Psoas muscle (tissue), 7 donors: ENCODE measurements at regions not wholly inside any gene's neighbourhood (a gene's known extent, or its start where the extent isn't known, plus 50 kb on each side); places are given as distances from the start of the nearest gene placed in this dataset.

Experiments
- ATAC-seq, 4 donors: fragments of 200-7000 bp; cut with Tn5 transposase; one replicate each; pipeline ENCODE4 v1.9.1; 2020; ENCODE audit warnings: moderate library complexity in 3 of 4, mild to moderate bottlenecking in 2 of 4
- DNase-seq, 2 donors: peaks; one replicate each; pipeline ENCODE4 v3.0.0-alpha.2; 2020
- H3K27ac ChIP-seq: fragments of 200-600 bp; one replicate; pipeline ENCODE4 v1.8.0; 2022
- H3K27me3 ChIP-seq, 3 donors: fragments of 200-600 bp in 1 of 3; one replicate each; pipeline versions ENCODE4 v1.6.1 to v1.8.0; 2013 to 2022; ENCODE audit warnings: low read length in 2 of 3, mild to moderate bottlenecking in 2 of 3, moderate library complexity in 1 of 3; ENCODE audit not compliant: insufficient read depth in 3 of 3
- H3K36me3 ChIP-seq, 2 donors: fragments of 200-600 bp in 1 of 2; one replicate each; pipeline versions ENCODE4 v1.6.1 to v1.8.0; 2013 to 2022; ENCODE audit warnings: low read depth in 1 of 2, mild to moderate bottlenecking in 1 of 2, moderate library complexity in 1 of 2; ENCODE audit not compliant: insufficient read depth in 1 of 2
- H3K4me1 ChIP-seq: fragments of 200-600 bp; one replicate; pipeline ENCODE4 v1.8.0; 2022
- H3K4me3 ChIP-seq: fragments of 200-600 bp; one replicate; pipeline ENCODE4 v1.8.0; 2022; ENCODE audit warnings: mild to moderate bottlenecking
- H3K9me3 ChIP-seq: fragments of 200-600 bp; one replicate; pipeline ENCODE4 v1.8.0; 2022
- WGBS, 3 donors: extraction: QIAGEN DNeasy Blood & Tissue Kit; methylation state at CpG; one replicate each; pipeline versions ENCODE4 v1.1.6 to v1.1.7; 2013; 5-methylcytosine and 5-hydroxymethylcytosine counted together
- intact Hi-C, 2 donors: fragments of 100-400 bp; cut with DNase I; formaldehyde crosslinking; loops; one replicate each; pipeline versions ENCODE4 v1.11.0 to v1.14.2; 2022
- TF ChIP-seq, protein P1 (sequence below): fragments of 200-600 bp; IDR thresholded peaks from one replicate; pipeline ENCODE4 v1.8.0; 2022; ENCODE audit warnings: antibody characterized with exemption
- donor health status: healthy with polysubstance abuse.
- donor health status: DM: no; HTN: no; CAD: no; lungs with moderate emphysema.
- donor health status: Bipolar disorder and iron deficiency.
- donor health status: healthy.
- donor health status: DM: yes; HTN: yes; CAD: no.
- donor health status: DM: no; HTN: no; CAD: no.
- donor health status: DM: yes; HTN: yes; CAD: no.

DNA sequence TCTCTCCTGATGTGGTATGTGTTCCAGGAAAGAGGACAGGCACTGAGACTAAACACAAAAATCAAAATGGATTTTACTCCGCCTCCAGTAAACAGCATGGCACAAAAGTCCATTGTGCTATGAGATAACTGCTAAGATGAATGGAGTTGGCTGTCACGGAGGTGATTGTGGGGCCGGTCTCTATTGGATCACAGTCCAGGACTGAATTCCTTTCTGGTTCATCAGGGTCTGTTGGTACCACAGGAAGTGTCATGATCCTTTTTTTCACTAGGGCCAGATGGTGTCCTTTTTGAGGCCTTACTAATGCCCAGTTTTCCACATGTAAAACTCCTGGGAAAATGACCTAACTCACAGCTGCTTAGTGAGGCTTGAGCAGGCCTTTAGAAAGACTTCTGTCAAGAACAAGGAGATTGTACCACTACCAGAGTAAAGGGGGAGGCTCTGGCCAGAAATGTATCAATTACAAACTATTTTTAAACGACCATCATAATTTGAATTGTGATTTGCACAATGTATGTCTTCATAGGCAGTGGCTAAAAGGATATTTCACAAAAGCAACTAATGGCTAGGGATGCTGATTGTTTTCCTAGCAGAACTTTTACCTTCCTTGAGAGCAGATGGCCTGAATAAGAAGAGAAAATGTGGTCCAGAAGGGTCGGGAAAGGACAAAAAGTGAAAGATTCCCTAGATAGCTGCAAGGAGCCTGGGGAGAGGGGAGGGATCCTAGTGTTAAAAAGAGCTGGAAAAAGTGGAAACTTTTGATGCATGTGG, 192.2 kb upstream of the POU3F2 start:
- no peaks in the 10 kb centered on the region for H3K36me3 ChIP-seq
- intact Hi-C loops = no loop called here
- no peaks in the 10 kb centered on the region for H3K4me1 ChIP-seq
- H3K27me3 ChIP-seq = no peaks in the 10 kb centered on the region
- TF ChIP-seq, protein P1, sequence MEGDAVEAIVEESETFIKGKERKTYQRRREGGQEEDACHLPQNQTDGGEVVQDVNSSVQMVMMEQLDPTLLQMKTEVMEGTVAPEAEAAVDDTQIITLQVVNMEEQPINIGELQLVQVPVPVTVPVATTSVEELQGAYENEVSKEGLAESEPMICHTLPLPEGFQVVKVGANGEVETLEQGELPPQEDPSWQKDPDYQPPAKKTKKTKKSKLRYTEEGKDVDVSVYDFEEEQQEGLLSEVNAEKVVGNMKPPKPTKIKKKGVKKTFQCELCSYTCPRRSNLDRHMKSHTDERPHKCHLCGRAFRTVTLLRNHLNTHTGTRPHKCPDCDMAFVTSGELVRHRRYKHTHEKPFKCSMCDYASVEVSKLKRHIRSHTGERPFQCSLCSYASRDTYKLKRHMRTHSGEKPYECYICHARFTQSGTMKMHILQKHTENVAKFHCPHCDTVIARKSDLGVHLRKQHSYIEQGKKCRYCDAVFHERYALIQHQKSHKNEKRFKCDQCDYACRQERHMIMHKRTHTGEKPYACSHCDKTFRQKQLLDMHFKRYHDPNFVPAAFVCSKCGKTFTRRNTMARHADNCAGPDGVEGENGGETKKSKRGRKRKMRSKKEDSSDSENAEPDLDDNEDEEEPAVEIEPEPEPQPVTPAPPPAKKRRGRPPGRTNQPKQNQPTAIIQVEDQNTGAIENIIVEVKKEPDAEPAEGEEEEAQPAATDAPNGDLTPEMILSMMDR = no peak
- no peak for DNase-seq
- ATAC-seq = no peak
- no peak overlapping the region for H3K4me3 ChIP-seq
- 17 to 19% (median 19%) methylated on average over 5 of the region's 5 CpGs for WGBS, 3 donors
- no peaks in the 10 kb centered on the region for H3K9me3 ChIP-seq
- no peak overlapping the region for H3K27ac ChIP-seq

DNA sequence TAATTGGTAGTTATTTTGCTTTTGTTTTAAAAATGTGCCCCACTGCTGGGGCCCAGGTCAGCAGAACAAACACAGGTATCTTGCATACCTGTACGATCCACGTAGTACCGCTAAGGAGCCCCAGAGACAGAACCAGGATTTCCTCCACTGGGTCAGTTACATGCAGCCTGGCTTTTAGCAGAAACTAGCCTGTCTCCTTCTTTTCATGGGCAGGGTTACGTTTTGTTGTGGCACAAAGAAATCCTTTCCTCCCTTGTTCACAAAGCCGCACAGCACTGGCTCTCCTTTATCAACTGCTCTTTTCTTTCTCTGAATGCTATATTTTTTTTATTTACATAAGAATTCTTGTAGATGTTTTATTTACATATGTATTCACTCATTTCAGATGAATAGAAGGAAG, 190.3 kb upstream of the POU3F2 start:
- H3K9me3 ChIP-seq = no peaks in the 10 kb centered on the region
- H3K27me3 ChIP-seq = no peaks in the 10 kb centered on the region
- no peak overlapping the region for H3K27ac ChIP-seq
- no peaks in the 10 kb centered on the region for H3K36me3 ChIP-seq
- DNase-seq (no peak), ATAC-seq (no peak)
- intact Hi-C loops = no loop called here
- no peak overlapping the region for H3K4me3 ChIP-seq
- no peaks in the 10 kb centered on the region for H3K4me1 ChIP-seq
- TF ChIP-seq, protein P1 = no peak
- WGBS, 3 donors = 74 to 84% (median 79%) methylated on average over 5 of the region's 5 CpGs

DNA sequence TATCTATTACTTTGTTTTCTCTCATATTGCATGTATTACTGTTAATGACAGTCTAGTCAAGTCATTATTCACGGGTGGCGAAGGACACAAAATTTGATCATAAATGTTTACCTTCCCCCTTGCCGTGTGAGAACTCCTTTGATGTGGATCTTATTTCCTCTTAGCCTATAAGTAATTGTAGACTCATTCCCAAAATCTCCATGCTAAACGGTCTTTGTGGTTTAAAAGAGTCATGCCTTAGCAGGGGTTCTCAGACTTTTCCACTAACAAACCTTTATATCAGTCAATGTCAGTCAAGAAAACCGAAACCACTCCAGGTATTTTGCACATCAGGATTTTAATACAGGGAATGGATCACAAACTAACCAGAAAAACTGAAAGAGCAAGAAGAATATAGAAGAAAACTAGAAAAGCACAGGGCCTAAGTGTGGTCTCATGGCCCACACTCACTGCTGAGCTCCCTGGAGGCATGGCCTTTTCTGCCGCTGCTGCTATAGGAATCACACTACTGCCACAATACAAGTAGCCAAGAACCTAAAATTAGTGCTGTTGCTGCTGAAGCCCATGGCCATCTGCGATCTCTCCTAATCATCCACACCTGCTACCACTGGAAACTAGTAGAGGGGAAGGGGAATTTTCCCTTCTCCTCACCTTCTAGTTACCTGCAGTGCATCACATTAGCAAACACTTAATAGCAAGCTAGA, 186.0 kb upstream of the POU3F2 start:
- no peak overlapping the region for H3K27ac ChIP-seq
- ATAC-seq = no peak
- DNase-seq = no peak
- H3K9me3 ChIP-seq = no peaks in the 10 kb centered on the region
- no peaks in the 10 kb centered on the region for H3K36me3 ChIP-seq
- H3K4me1 ChIP-seq = no peaks in the 10 kb centered on the region
- H3K27me3 ChIP-seq = no peaks in the 10 kb centered on the region
- no peak overlapping the region for H3K4me3 ChIP-seq
- 48 to 54% (median 52%) methylated on average over 7 of the region's 7 CpGs for WGBS, 3 donors
- TF ChIP-seq, protein P1 = no peak
- intact Hi-C loops = no loop called here

DNA sequence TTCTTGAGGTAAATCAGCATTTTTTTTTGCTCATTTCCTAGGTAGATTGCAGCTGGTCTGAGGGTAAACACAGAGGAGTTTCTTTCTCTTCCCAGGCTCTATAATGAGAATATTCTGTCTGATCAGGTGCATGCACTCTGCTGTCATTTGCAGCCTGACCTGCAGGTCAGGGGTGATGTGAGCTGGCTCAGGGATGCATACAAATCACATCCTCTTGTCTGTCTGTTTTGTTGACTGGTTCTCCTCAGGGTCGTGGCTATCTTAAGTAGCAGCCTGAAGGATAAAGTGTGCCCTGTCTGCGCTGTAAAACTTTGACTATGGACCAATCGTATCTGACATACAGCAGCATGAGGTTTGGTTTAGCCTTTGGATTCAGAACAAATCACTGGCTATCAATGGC, 183.4 kb upstream of the POU3F2 start:
- intact Hi-C loops = no loop called here
- Histone ChIP-seq H3K36me3 (no peaks in the 10 kb centered on the region), H3K4me3 (no peak overlapping the region), H3K27me3 (no peaks in the 10 kb centered on the region), H3K9me3 (no peaks in the 10 kb centered on the region), H3K4me1 (no peaks in the 10 kb centered on the region), H3K27ac (no peak overlapping the region)
- ATAC-seq (no peak), DNase-seq (no peak)
- 35 to 41% (median 41%) methylated on average over 3 of the region's 3 CpGs for WGBS, 3 donors
- TF ChIP-seq, protein P1 = no peak
